Spleen (tissue), 11 donors: ENCODE measurements at regions not wholly inside any gene's neighbourhood (a gene's known extent, or its start where the extent isn't known, plus 50 kb on each side); places are given as distances from the start of the nearest gene placed in this dataset.

ENCODE experiments used
- DNase-seq: peaks from one replicate; pipeline ENCODE4 v3.0.0-alpha.2; 2020
- H3K27ac ChIP-seq, 8 donors: fragments of 200-600 bp; sonication (generic) in 7 of 8; 1 replicate in 4 of 8; 2 replicates in 4 of 8; pipeline versions ENCODE4 v1.5.0 to v1.8.0; 2016 to 2021; ENCODE audit warnings: inconsistent platforms in 4 of 8, mild to moderate bottlenecking in 4 of 8, moderate library complexity in 1 of 8
- H3K27me3 ChIP-seq, 7 donors: fragments of 200-600 bp; sonication (generic) in 6 of 7; replicated peaks in 1 of 7; 1 replicate in 4 of 7; 2 replicates in 3 of 7; pipeline versions ENCODE4 v1.5.0 to v1.8.0; 2016 to 2021; ENCODE audit warnings: inconsistent platforms in 3 of 7, mild to moderate bottlenecking in 1 of 7
- H3K36me3 ChIP-seq, 6 donors: fragments of 200-600 bp; sonication (generic) in 5 of 6; 1 replicate in 4 of 6; 2 replicates in 2 of 6; pipeline versions ENCODE4 v1.5.0 to v1.8.0; 2016 to 2021; ENCODE audit warnings: inconsistent platforms in 2 of 6
- H3K4me1 ChIP-seq, 6 donors: fragments of 200-600 bp; sonication (generic) in 5 of 6; 1 replicate in 3 of 6; 2 replicates in 3 of 6; pipeline versions ENCODE4 v1.5.0 to v1.8.0; 2016 to 2021; ENCODE audit warnings: inconsistent platforms in 3 of 6
- H3K4me3 ChIP-seq, 8 donors: fragments of 200-600 bp; sonication (generic) in 7 of 8; 1 replicate in 4 of 8; 2 replicates in 4 of 8; pipeline versions ENCODE4 v1.5.0 to v1.8.0; 2016 to 2021; ENCODE audit warnings: inconsistent platforms in 4 of 8, mild to moderate bottlenecking in 4 of 8, moderate library complexity in 2 of 8
- H3K9me3 ChIP-seq, 8 donors: fragments of 200-600 bp; sonication (generic) in 7 of 8; 1 replicate in 4 of 8; 2 replicates in 4 of 8; pipeline versions ENCODE4 v1.5.0 to v1.8.0; 2016 to 2021; ENCODE audit warnings: inconsistent platforms in 4 of 8
- POLR2A ChIP-seq, 3 donors: fragments of 450-650 bp; IDR thresholded peaks; one replicate each; pipeline ENCODE4 v1.5.1; 2017; ENCODE audit warnings: antibody characterized with exemption in 3 of 3, mild to moderate bottlenecking in 1 of 3
- POLR2AphosphoS5 ChIP-seq, 3 donors: sonication (generic); formaldehyde crosslinking; IDR thresholded peaks; one replicate each; pipeline ENCODE4 v1.5.1; 2017; ENCODE audit warnings: antibody characterized with exemption in 3 of 3
- WGBS, 5 donors: extraction: QIAGEN DNeasy Blood & Tissue Kit in 3 of 5; methylation state at CpG; one replicate each; pipeline versions ENCODE4 v1.1.5 to v1.1.7; 2013 to 2018; 5-methylcytosine and 5-hydroxymethylcytosine counted together
- intact Hi-C: fragments of 100-400 bp; cut with DNase I; formaldehyde crosslinking; loops from one replicate; pipeline ENCODE4 v1.15.0; 2023; ENCODE audit warnings: low total_unique reads
- TF ChIP-seq, protein P1 (sequence below), 11 experiments: fragments of 200-600 bp in 7 of 11; fragments of 450-650 bp in 4 of 11; sonication (generic) in 4 of 11; IDR thresholded peaks in 8 of 11; conservative IDR thresholded peaks in 3 of 11; 1 replicate in 7 of 11; 2 replicates in 4 of 11; pipeline versions ENCODE4 v1.4.0 to v1.8.0; 2016 to 2021; ENCODE audit warnings: antibody characterized with exemption in 11 of 11, inconsistent platforms in 4 of 11, mild to moderate bottlenecking in 1 of 11
- donor health status: healthy with polysubstance abuse.
- donor health status: DM: no; HTN: no; CAD: no; lungs with moderate emphysema.
- donor health status: DM: no; HTN: no; CAD: no.
- donor health status: Bipolar disorder and iron deficiency.
- donor health status: healthy.
- donor health status: DM: no; HTN: no; CAD: no.
- donor health status: DM: yes; HTN: yes; CAD: no.

DNA sequence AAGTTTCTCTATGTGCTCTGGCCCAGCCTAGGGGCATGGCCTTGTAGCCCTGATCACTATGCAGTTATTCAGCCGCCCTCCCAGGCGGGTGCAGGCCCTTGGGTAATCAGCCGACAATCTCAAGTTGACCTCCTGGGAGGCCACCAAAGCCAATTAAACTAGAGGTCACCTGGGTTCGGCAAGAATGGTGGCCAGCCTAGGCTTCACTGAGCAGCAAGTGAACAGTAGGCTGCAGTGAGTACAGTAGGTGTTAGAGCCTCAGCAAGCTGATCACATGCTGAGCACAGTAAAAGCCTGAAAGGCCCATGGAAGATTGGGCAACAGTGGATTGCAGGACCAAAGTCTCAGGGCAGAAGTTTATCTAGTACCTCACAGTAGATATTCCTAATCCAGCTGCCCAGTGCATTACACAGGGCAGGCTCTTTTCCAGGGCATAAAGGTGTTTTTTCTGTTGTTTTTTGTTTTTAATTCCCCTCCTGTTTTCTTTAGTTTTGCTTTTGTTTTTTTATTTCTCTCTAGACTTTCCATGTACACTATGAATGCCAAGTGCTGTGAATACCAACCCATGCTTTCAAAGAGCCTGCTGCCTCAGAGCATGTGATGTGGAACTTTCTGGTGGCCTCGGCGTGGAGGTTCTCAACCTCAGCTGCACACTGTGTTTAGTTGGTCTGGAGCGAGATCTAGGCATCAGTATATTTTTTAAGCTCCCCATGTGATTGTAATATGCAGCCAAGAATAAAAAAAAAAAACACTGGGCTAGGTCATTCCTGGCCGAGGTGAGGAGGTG lies 55.9 kb upstream of the ATL2 start:
- peaks cover 0 to 3% (median 0%) of the 10 kb centered on the region in 8 donors for H3K9me3 ChIP-seq
- DNase-seq = no peak
- no peaks in the 10 kb centered on the region for H3K4me1 ChIP-seq
- H3K27me3 ChIP-seq = no peaks in the 10 kb centered on the region
- H3K4me3 ChIP-seq = no peak overlapping the region
- WGBS, 5 donors = 82 to 90% (median 84%) methylated on average over 8 of the region's 8 CpGs
- H3K27ac ChIP-seq = no peak overlapping the region
- TF ChIP-seq, protein P1, sequence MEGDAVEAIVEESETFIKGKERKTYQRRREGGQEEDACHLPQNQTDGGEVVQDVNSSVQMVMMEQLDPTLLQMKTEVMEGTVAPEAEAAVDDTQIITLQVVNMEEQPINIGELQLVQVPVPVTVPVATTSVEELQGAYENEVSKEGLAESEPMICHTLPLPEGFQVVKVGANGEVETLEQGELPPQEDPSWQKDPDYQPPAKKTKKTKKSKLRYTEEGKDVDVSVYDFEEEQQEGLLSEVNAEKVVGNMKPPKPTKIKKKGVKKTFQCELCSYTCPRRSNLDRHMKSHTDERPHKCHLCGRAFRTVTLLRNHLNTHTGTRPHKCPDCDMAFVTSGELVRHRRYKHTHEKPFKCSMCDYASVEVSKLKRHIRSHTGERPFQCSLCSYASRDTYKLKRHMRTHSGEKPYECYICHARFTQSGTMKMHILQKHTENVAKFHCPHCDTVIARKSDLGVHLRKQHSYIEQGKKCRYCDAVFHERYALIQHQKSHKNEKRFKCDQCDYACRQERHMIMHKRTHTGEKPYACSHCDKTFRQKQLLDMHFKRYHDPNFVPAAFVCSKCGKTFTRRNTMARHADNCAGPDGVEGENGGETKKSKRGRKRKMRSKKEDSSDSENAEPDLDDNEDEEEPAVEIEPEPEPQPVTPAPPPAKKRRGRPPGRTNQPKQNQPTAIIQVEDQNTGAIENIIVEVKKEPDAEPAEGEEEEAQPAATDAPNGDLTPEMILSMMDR (IDR thresholded peaks at IDR 0.05 in 8 of 11, conservative IDR thresholded peaks at IDR 0.05 in 3 of 11) = no peak
- no peak for TF ChIP-seq POLR2A (IDR thresholded peaks at IDR 0.05)
- no peak for TF ChIP-seq POLR2AphosphoS5 (IDR thresholded peaks at IDR 0.05)
- intact Hi-C loops = no loop called here
- H3K36me3 ChIP-seq = no peaks in the 10 kb centered on the region

DNA sequence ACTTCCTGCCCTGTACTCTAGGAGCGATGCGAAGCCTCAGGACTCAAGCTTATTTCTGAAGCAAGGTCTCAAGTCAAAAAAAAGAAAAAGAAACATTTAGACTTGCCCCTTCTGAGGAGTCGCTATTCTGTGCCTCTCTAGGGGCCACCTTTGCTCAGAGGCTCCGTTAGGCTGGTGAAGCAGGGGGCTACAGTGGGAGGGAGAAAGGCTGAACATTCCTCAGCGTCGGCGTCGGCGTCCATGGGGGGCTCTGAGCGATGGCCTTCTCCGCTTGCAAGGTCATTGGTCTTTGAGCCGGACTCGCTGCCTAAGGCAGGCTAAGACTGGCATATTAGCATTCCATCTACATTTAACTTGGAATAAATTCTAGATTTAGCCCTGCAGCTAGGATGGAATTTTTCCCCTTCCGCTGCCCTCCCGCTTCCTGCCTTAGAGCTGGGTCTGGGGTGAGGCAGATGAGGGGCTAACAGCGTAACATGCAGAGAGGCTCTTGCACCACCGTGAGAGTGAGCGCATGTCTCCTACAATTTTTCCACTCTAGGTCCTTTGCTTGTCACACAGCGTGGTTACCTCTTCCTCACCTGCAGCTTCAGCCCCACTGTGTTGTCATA lies 53.6 kb upstream of the ATL2 start:
- no peak for DNase-seq
- TF ChIP-seq, protein P1 (IDR thresholded peaks at IDR 0.05 in 8 of 11, conservative IDR thresholded peaks at IDR 0.05 in 3 of 11) = no peak
- TF ChIP-seq POLR2A (IDR thresholded peaks at IDR 0.05) = no peak
- TF ChIP-seq POLR2AphosphoS5 (IDR thresholded peaks at IDR 0.05) = no peak
- 78 to 85% (median 82%) methylated on average over 19 of the region's 19 CpGs for WGBS, 5 donors
- H3K4me1 ChIP-seq = no peaks in the 10 kb centered on the region
- peaks cover 0 to 3% (median 0%) of the 10 kb centered on the region in 8 donors for H3K9me3 ChIP-seq
- intact Hi-C loops = no loop called here
- H3K27ac ChIP-seq = no peak overlapping the region
- no peaks in the 10 kb centered on the region for H3K27me3 ChIP-seq
- H3K36me3 ChIP-seq = no peaks in the 10 kb centered on the region
- H3K4me3 ChIP-seq = no peak overlapping the region

DNA sequence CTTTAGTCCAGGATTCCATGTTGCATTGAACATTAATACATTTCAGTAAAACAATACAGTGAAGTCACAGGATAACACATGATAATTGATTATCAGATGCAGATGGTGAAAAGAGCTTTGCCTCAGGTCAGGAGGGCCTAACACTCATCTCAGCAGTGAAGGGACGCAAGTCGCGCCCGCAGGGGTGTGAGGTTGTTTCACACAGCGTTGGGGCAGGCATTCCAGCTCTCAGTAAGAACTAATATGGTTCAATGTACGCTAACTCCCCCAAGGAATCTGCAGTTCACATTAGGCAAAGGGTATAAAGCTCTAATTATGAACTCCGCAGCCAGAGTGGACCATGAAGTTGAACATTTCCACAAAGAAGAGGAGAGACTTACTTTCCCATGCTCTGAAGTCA lies 53.1 kb upstream of the ATL2 start:
- 83 to 96% (median 92%) methylated on average over 7 of the region's 7 CpGs for WGBS, 5 donors
- no peaks in the 10 kb centered on the region for H3K36me3 ChIP-seq
- intact Hi-C loops = no loop called here
- H3K4me1 ChIP-seq = no peaks in the 10 kb centered on the region
- peaks cover 0 to 3% (median 0%) of the 10 kb centered on the region in 8 donors for H3K9me3 ChIP-seq
- DNase-seq = no peak
- H3K27me3 ChIP-seq = no peaks in the 10 kb centered on the region
- H3K27ac ChIP-seq = no peak overlapping the region
- TF ChIP-seq POLR2A (IDR thresholded peaks at IDR 0.05) (no peak), POLR2AphosphoS5 (IDR thresholded peaks at IDR 0.05) (no peak)
- TF ChIP-seq, protein P1 (IDR thresholded peaks at IDR 0.05 in 8 of 11, conservative IDR thresholded peaks at IDR 0.05 in 3 of 11) = no peak
- no peak overlapping the region for H3K4me3 ChIP-seq

DNA sequence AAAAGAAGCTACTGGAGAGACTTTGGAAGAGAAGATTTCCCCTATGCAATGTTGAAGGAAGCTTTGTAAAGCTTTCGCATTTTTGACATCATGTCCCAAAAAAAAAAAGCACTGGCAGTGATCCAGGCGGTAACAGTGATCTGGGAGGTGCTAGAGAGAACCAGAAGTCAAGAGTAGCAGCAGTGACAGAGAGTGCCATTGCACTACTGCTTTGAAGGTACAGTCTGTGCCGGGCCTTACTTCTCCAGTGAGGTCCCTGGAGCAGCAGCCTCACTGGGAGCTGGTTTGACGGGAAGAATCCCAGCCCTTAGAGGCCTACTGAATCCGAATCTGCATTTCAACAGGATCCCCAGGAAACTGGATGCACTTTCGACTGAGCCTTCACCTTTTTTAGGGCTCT lies 50.9 kb upstream of the ATL2 start:
- no peak overlapping the region for H3K27ac ChIP-seq
- no peak overlapping the region for H3K4me3 ChIP-seq
- intact Hi-C loops = no loop called here
- no peak for DNase-seq
- WGBS, 5 donors = 70 to 80% (median 72%) methylated on average over 6 of the region's 6 CpGs
- TF ChIP-seq POLR2AphosphoS5 (IDR thresholded peaks at IDR 0.05) (no peak), POLR2A (IDR thresholded peaks at IDR 0.05) (no peak)
- TF ChIP-seq, protein P1 (IDR thresholded peaks at IDR 0.05 in 8 of 11, conservative IDR thresholded peaks at IDR 0.05 in 3 of 11) = no peak
- no peaks in the 10 kb centered on the region for H3K4me1 ChIP-seq
- H3K27me3 ChIP-seq = no peaks in the 10 kb centered on the region
- H3K9me3 ChIP-seq = no peaks in the 10 kb centered on the region
- no peaks in the 10 kb centered on the region for H3K36me3 ChIP-seq
